HEK293T (cell line): ENCODE measurements at regions not wholly inside any gene's neighbourhood (a gene's known extent, or its start where the extent isn't known, plus 50 kb on each side); places are given as distances from the start of the nearest gene placed in this dataset.

Experiments
- BHLHE40 ChIP-seq: fragments of 450-650 bp; IDR thresholded peaks from 2 replicates; pipeline ENCODE4 v1.6.1; 2016; ENCODE audit warnings: mild to moderate bottlenecking, moderate library complexity, borderline replicate concordance
- ELF4 ChIP-seq: fragments of 450-650 bp; IDR thresholded peaks from 2 replicates; pipeline ENCODE4 v1.6.1; 2017; ENCODE audit warnings: antibody characterized with exemption
- FOXA1 ChIP-seq: fragments of 450-650 bp; IDR thresholded peaks from 2 replicates; pipeline ENCODE4 v1.6.1; 2016; ENCODE audit warnings: mild to moderate bottlenecking
- FOXM1 ChIP-seq: fragments of 450-650 bp; IDR thresholded peaks from 2 replicates; pipeline ENCODE4 v1.6.1; 2017; ENCODE audit warnings: mild to moderate bottlenecking, borderline replicate concordance
- HDGF ChIP-seq: fragments of 450-650 bp; IDR thresholded peaks from 2 replicates; pipeline ENCODE4 v1.6.1; 2017; ENCODE audit warnings: antibody characterized with exemption, borderline replicate concordance
- L3MBTL2 ChIP-seq: fragments of 450-650 bp; conservative IDR thresholded peaks from 2 replicates; pipeline ENCODE4 v1.6.1; 2016; ENCODE audit warnings: mild to moderate bottlenecking
- NFRKB ChIP-seq: fragments of 450-650 bp; IDR thresholded peaks from 2 replicates; pipeline ENCODE4 v1.6.1; 2016; ENCODE audit warnings: mild to moderate bottlenecking, moderate library complexity
- PKNOX1 ChIP-seq: fragments of 450-650 bp; IDR thresholded peaks from 2 replicates; pipeline ENCODE4 v1.6.1; 2016
- SP1 ChIP-seq: fragments of 450-650 bp; IDR thresholded peaks from 2 replicates; pipeline ENCODE4 v1.6.1; 2017
- TARDBP ChIP-seq: fragments of 450-650 bp; IDR thresholded peaks from 2 replicates; pipeline ENCODE4 v1.6.1; 2016
- ZNF384 ChIP-seq: fragments of 450-650 bp; IDR thresholded peaks from 2 replicates; pipeline ENCODE4 v1.6.1; 2016

DNA sequence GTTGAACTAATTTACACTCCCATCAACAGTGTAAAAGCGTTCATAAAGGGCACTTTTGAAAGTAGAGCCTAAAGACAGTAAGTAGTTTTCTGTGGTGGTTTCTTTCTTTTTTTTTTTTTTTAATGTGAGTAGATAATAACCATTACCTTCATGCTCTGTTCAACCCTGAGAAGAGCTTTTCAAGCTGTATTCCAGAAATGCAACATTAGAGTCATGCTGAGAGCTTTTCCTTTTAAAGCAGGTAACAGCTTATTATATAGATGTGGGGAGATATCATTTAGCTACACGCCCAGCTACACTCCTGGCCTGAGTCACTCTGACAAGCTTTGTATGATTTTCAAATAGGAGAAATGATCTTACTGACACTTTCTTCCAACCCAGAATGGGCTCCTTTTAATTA lies 96.2 kb upstream of the ARHGEF26 start:
- no peak for TF ChIP-seq TARDBP
- TF ChIP-seq L3MBTL2, result no peak
- TF ChIP-seq SP1, result no peak
- TF ChIP-seq FOXM1, result no peak
- no peak for TF ChIP-seq BHLHE40
- no peak for TF ChIP-seq NFRKB
- no peak for TF ChIP-seq ZNF384
- TF ChIP-seq ELF4, result no peak
- TF ChIP-seq PKNOX1, result no peak
- TF ChIP-seq HDGF, result no peak
- TF ChIP-seq FOXA1, result no peak
